Naive thymus-derived CD8-positive, alpha-beta T cell (primary cell): ENCODE measurements at regions not wholly inside any gene's neighbourhood (a gene's known extent, or its start where the extent isn't known, plus 50 kb on each side); places are given as distances from the start of the nearest gene placed in this dataset.
"Not testable (repeated sequence)": the region's sequence is repeated elsewhere in the genome, so short reads cannot be mapped to it uniquely, and the experiment has no call there.

Experiments
- ATAC-seq, 2 donors: fragments of 150-1000 bp; cut with Tn5 transposase in 1 of 2; sonication (Bioruptor Pico), chemical (Tn5 transposase) in 1 of 2; 1 replicate in 1 of 2; 2 replicates in 1 of 2; pipeline ENCODE4 v1.10.0; 2021; ENCODE audit warnings: mild to moderate bottlenecking in 2 of 2, moderate library complexity in 2 of 2
- POLR2A ChIA-PET: fragments of 350-600 bp; sonication (Branson Sonifier 250); formaldehyde crosslinking; loops from one replicate; lab custom pipeline; 2021; ENCODE audit warnings: antibody characterized with exemption; lab: Charles Lee
- DNase-seq, 10 donors: peaks; one replicate each; pipeline versions ENCODE4 v3.0.0 to v3.0.0-alpha.2; 2020 to 2022
- H3K27ac Mint-ChIP-seq, 10 donors: one replicate each; pipeline ENCODE4 v1.8.0; 2020 to 2022; ENCODE audit warnings: mild to moderate bottlenecking in 10 of 10, mixed read lengths in 10 of 10, moderate library complexity in 4 of 10, inconsistent platforms in 1 of 10
- H3K27me3 Mint-ChIP-seq, 5 donors: one replicate each; pipeline ENCODE4 v1.8.0; 2021 to 2022; ENCODE audit warnings: mixed read lengths in 5 of 5
- H3K36me3 Mint-ChIP-seq, 3 donors: one replicate each; pipeline ENCODE4 v1.8.0; 2020 to 2022; ENCODE audit warnings: mixed read lengths in 3 of 3, mild to moderate bottlenecking in 2 of 3, inconsistent platforms in 1 of 3
- H3K4me1 Mint-ChIP-seq, 4 donors: one replicate each; pipeline ENCODE4 v1.8.0; 2021 to 2022; ENCODE audit warnings: mixed read lengths in 4 of 4
- H3K4me3 Mint-ChIP-seq, 10 donors: one replicate each; pipeline ENCODE4 v1.8.0; 2020 to 2022; ENCODE audit warnings: mild to moderate bottlenecking in 10 of 10, mixed read lengths in 10 of 10, moderate library complexity in 6 of 10, inconsistent platforms in 1 of 10
- H3K9me3 Mint-ChIP-seq, 9 donors: one replicate each; pipeline ENCODE4 v1.8.0; 2020 to 2022; ENCODE audit warnings: mixed read lengths in 9 of 9, mild to moderate bottlenecking in 3 of 9, inconsistent platforms in 1 of 9, moderate library complexity in 1 of 9

GRCh38 chr5:18535753-18536152, 901.5 kb downstream of the TAF11L14 start:
- H3K4me1 Mint-ChIP-seq, ATAC-seq, H3K27ac Mint-ChIP-seq, H3K27me3 Mint-ChIP-seq, H3K4me3 Mint-ChIP-seq, POLR2A ChIA-PET, H3K36me3 Mint-ChIP-seq, DNase-seq: not testable (repeated sequence)
- H3K9me3 Mint-ChIP-seq = peaks cover 0 to 19% (median 2%) of the 10 kb centered on the region in 9 donors

- POLR2A ChIA-PET = no interaction called here
- no peak for ATAC-seq
These were observed 910.2 kb downstream of the TAF11L14 start for GRCh38 chr5:18544421-18544820.

GRCh38 chr5:18546591-18546990, 912.3 kb downstream of the TAF11L14 start:
- ATAC-seq = no peak
- DNase-seq = no peak
- Mint-ChIP-seq H3K27ac (no peak overlapping the region), H3K27me3 (no peaks in the 10 kb centered on the region), H3K4me1 (no peaks in the 10 kb centered on the region), H3K36me3 (no peaks in the 10 kb centered on the region), H3K9me3 (peaks cover 0 to 37% (median 13%) of the 10 kb centered on the region in 9 donors), H3K4me3 (no peak overlapping the region)
- POLR2A ChIA-PET = no interaction called here

More at GRCh38 chr5:18544421-18544820, 910.2 kb downstream of the TAF11L14 start:
- H3K4me3 Mint-ChIP-seq = no peak overlapping the region
- H3K4me1 Mint-ChIP-seq = no peaks in the 10 kb centered on the region
- H3K36me3 Mint-ChIP-seq = no peaks in the 10 kb centered on the region
- peaks cover 0 to 29% (median 6%) of the 10 kb centered on the region in 9 donors for H3K9me3 Mint-ChIP-seq
- H3K27me3 Mint-ChIP-seq = no peaks in the 10 kb centered on the region
- H3K27ac Mint-ChIP-seq = no peak overlapping the region
- DNase-seq = no peak

- DNase-seq = no peak
- Mint-ChIP-seq H3K4me1 (no peaks in the 10 kb centered on the region), H3K27me3 (no peaks in the 10 kb centered on the region)
These were observed 917.5 kb downstream of the TAF11L14 start for GRCh38 chr5:18551716-18552115.

GRCh38 chr5:18553269-18553668, 919.0 kb downstream of the TAF11L14 start:
- ATAC-seq = no peak
- peaks cover 0 to 39% (median 13%) of the 10 kb centered on the region in 9 donors for H3K9me3 Mint-ChIP-seq
- POLR2A ChIA-PET = no interaction called here

More at GRCh38 chr5:18551716-18552115, 917.5 kb downstream of the TAF11L14 start:
- POLR2A ChIA-PET = no interaction called here
- H3K4me3 Mint-ChIP-seq = no peak overlapping the region
- ATAC-seq = no peak
- peaks cover 0 to 3% (median 0%) of the 10 kb centered on the region in 3 donors for H3K36me3 Mint-ChIP-seq
- H3K27ac Mint-ChIP-seq = no peak overlapping the region
- H3K9me3 Mint-ChIP-seq = peaks cover 0 to 39% (median 13%) of the 10 kb centered on the region in 9 donors

GRCh38 chr5:18560602-18561001, 926.3 kb downstream of the TAF11L14 start:
- Mint-ChIP-seq H3K4me3 (no peak overlapping the region), H3K27me3 (no peaks in the 10 kb centered on the region), H3K4me1 (no peaks in the 10 kb centered on the region), H3K9me3 (peaks cover 0 to 2% (median 0%) of the 10 kb centered on the region in 9 donors), H3K36me3 (no peaks in the 10 kb centered on the region), H3K27ac (no peak overlapping the region)
- no peak for ATAC-seq
- POLR2A ChIA-PET = no interaction called here
- no peak for DNase-seq

More at GRCh38 chr5:18553269-18553668, 919.0 kb downstream of the TAF11L14 start:
- no peak overlapping the region for H3K27ac Mint-ChIP-seq
- H3K4me3 Mint-ChIP-seq = no peak overlapping the region
- H3K4me1 Mint-ChIP-seq = no peaks in the 10 kb centered on the region
- no peak for DNase-seq
- H3K36me3 Mint-ChIP-seq = peaks cover 0 to 3% (median 0%) of the 10 kb centered on the region in 3 donors
- H3K27me3 Mint-ChIP-seq = no peaks in the 10 kb centered on the region

- ATAC-seq (no peak), DNase-seq (no peak)
- Mint-ChIP-seq H3K27ac (no peak overlapping the region), H3K9me3 (peaks cover 0 to 3% (median 0%) of the 10 kb centered on the region in 9 donors), H3K4me1 (no peaks in the 10 kb centered on the region), H3K27me3 (no peaks in the 10 kb centered on the region), H3K4me3 (no peak overlapping the region), H3K36me3 (no peaks in the 10 kb centered on the region)
- POLR2A ChIA-PET = no interaction called here
These were observed 929.6 kb downstream of the TAF11L14 start for GRCh38 chr5:18563853-18564252.

GRCh38 chr5:18566671-18567070, 932.4 kb downstream of the TAF11L14 start:
- ATAC-seq = no peak
- H3K9me3 Mint-ChIP-seq = peaks cover 0 to 7% (median 2%) of the 10 kb centered on the region in 9 donors
- DNase-seq = no peak
- no peak overlapping the region for H3K4me3 Mint-ChIP-seq
- H3K27me3 Mint-ChIP-seq = no peaks in the 10 kb centered on the region
- POLR2A ChIA-PET = no interaction called here
- no peak overlapping the region for H3K27ac Mint-ChIP-seq
- H3K4me1 Mint-ChIP-seq = no peaks in the 10 kb centered on the region
- H3K36me3 Mint-ChIP-seq = no peaks in the 10 kb centered on the region

GRCh38 chr5:18576586-18576985, 942.3 kb downstream of the TAF11L14 start:
- Mint-ChIP-seq H3K36me3 (no peaks in the 10 kb centered on the region), H3K4me3 (no peak overlapping the region), H3K27ac (no peak overlapping the region), H3K9me3 (peaks cover 0 to 9% (median 2%) of the 10 kb centered on the region in 9 donors), H3K27me3 (peaks cover 0 to 1% (median 0%) of the 10 kb centered on the region in 5 donors), H3K4me1 (no peaks in the 10 kb centered on the region)
- POLR2A ChIA-PET = no interaction called here
- DNase-seq (no peak), ATAC-seq (no peak)

- no peaks in the 10 kb centered on the region for H3K4me1 Mint-ChIP-seq
- peaks cover 0 to 12% (median 0%) of the 10 kb centered on the region in 9 donors for H3K9me3 Mint-ChIP-seq
- no peak for ATAC-seq
- POLR2A ChIA-PET = no interaction called here
- no peak overlapping the region for H3K27ac Mint-ChIP-seq
- H3K4me3 Mint-ChIP-seq = no peak overlapping the region
- DNase-seq = no peak
- H3K27me3 Mint-ChIP-seq = no peaks in the 10 kb centered on the region
- H3K36me3 Mint-ChIP-seq = no peaks in the 10 kb centered on the region
These were observed 966.9 kb downstream of the TAF11L14 start for GRCh38 chr5:18601185-18601584.

- H3K27ac Mint-ChIP-seq = no peak overlapping the region
- H3K27me3 Mint-ChIP-seq = no peaks in the 10 kb centered on the region
- H3K36me3 Mint-ChIP-seq = no peaks in the 10 kb centered on the region
- POLR2A ChIA-PET = no interaction called here
- no peak for DNase-seq
- peaks cover 0 to 10% (median 0%) of the 10 kb centered on the region in 9 donors for H3K9me3 Mint-ChIP-seq
- no peaks in the 10 kb centered on the region for H3K4me1 Mint-ChIP-seq
- ATAC-seq = no peak
- no peak overlapping the region for H3K4me3 Mint-ChIP-seq
These were observed 968.1 kb downstream of the TAF11L14 start for GRCh38 chr5:18602402-18602801.

GRCh38 chr5:18605186-18605585, 970.9 kb downstream of the TAF11L14 start:
- POLR2A ChIA-PET = no interaction called here
- no peaks in the 10 kb centered on the region for H3K27me3 Mint-ChIP-seq
- H3K27ac Mint-ChIP-seq = no peak overlapping the region
- H3K4me1 Mint-ChIP-seq = no peaks in the 10 kb centered on the region
- DNase-seq = no peak
- no peak for ATAC-seq
- H3K9me3 Mint-ChIP-seq = peaks cover 0 to 11% (median 0%) of the 10 kb centered on the region in 9 donors
- no peak overlapping the region for H3K4me3 Mint-ChIP-seq
- no peaks in the 10 kb centered on the region for H3K36me3 Mint-ChIP-seq

- peaks cover 0 to 4% (median 0%) of the 10 kb centered on the region in 9 donors for H3K9me3 Mint-ChIP-seq
- no peaks in the 10 kb centered on the region for H3K4me1 Mint-ChIP-seq
- H3K27ac Mint-ChIP-seq = no peak overlapping the region
- POLR2A ChIA-PET = no interaction called here
- H3K36me3 Mint-ChIP-seq = no peaks in the 10 kb centered on the region
- no peaks in the 10 kb centered on the region for H3K27me3 Mint-ChIP-seq
- H3K4me3 Mint-ChIP-seq = no peak overlapping the region
- no peak for ATAC-seq
- DNase-seq = no peak
These were observed 973.3 kb downstream of the TAF11L14 start for GRCh38 chr5:18607570-18607969.

GRCh38 chr5:18617191-18617590, 982.9 kb downstream of the TAF11L14 start:
- H3K27ac Mint-ChIP-seq, DNase-seq, H3K27me3 Mint-ChIP-seq, H3K4me3 Mint-ChIP-seq, ATAC-seq, H3K4me1 Mint-ChIP-seq, POLR2A ChIA-PET: not testable (repeated sequence)
- peaks cover 0 to 12% (median 0%) of the 10 kb centered on the region in 3 donors for H3K36me3 Mint-ChIP-seq
- peaks cover 15 to 37% (median 25%) of the 10 kb centered on the region in 9 donors for H3K9me3 Mint-ChIP-seq
